HG03280 (cell line): ENCODE measurements at regions not wholly inside any gene's neighbourhood (a gene's known extent, or its start where the extent isn't known, plus 50 kb on each side); places are given as distances from the start of the nearest gene placed in this dataset.

Experiments used
- ATAC-seq: cut with Tn5 transposase; IDR thresholded peaks from one replicate; pipeline ENCODE4 v1.9.1; 2021; ENCODE audit warnings: mild to moderate bottlenecking, moderate library complexity; ENCODE audit not compliant: unreplicated experiment

- ATAC-seq, result no peak
Measured at GRCh38 chr11:45597097-45597496, 68.3 kb downstream of the CHST1 start.

- ATAC-seq, result no peak
Measured at GRCh38 chr11:45596571-45596970, 68.9 kb downstream of the CHST1 start.

GRCh38 chr11:45593992-45594391 lies 71.4 kb downstream of the CHST1 start:
- ATAC-seq, result no peak

GRCh38 chr11:45592636-45593035 lies 72.8 kb downstream of the CHST1 start:
- ATAC-seq, result no peak

GRCh38 chr11:45590743-45591142 lies 74.7 kb downstream of the CHST1 start:
- ATAC-seq, result no peak

GRCh38 chr11:45585205-45585604 lies 80.2 kb downstream of the CHST1 start:
- no peak for ATAC-seq

GRCh38 chr11:45583981-45584566 lies 81.3 kb downstream of the CHST1 start:
- no peak for ATAC-seq

GRCh38 chr11:45580399-45580798 lies 85.0 kb downstream of the CHST1 start:
- no peak for ATAC-seq

GRCh38 chr11:45578316-45578715 lies 87.1 kb downstream of the CHST1 start:
- ATAC-seq, result no peak

- ATAC-seq, result no peak
Measured at GRCh38 chr11:45577752-45578151, 87.7 kb downstream of the CHST1 start.

- no peak for ATAC-seq
Measured at GRCh38 chr11:45576461-45577215, 88.8 kb downstream of the CHST1 start.

GRCh38 chr11:45573728-45574127 lies 91.7 kb downstream of the CHST1 start:
- no peak for ATAC-seq

GRCh38 chr11:45572354-45573123 lies 92.9 kb downstream of the CHST1 start:
- no peak for ATAC-seq

GRCh38 chr11:45569776-45570175 lies 95.6 kb downstream of the CHST1 start:
- ATAC-seq, result no peak

GRCh38 chr11:45568049-45568448 lies 97.4 kb downstream of the CHST1 start:
- ATAC-seq, result no peak

- ATAC-seq, result no peak
Measured at GRCh38 chr11:45565446-45565988, 99.9 kb downstream of the CHST1 start.

- ATAC-seq, result no peak
Measured at GRCh38 chr11:45563810-45564209, 101.6 kb downstream of the CHST1 start.

- ATAC-seq, result no peak
Measured at GRCh38 chr11:45563171-45563570, 102.3 kb downstream of the CHST1 start.

GRCh38 chr11:45560913-45561281 lies 104.5 kb downstream of the CHST1 start:
- ATAC-seq, result no peak

GRCh38 chr11:45560155-45560912 lies 105.1 kb downstream of the CHST1 start:
- ATAC-seq, result no peak
